GM21360 (cell line): ENCODE measurements at regions not wholly inside any gene's neighbourhood (a gene's known extent, or its start where the extent isn't known, plus 50 kb on each side); places are given as distances from the start of the nearest gene placed in this dataset.
"Not testable (repeated sequence)": the region's sequence is repeated elsewhere in the genome, so short reads cannot be mapped to it uniquely, and the experiment has no call there.

Experiments used
- ATAC-seq: cut with Tn5 transposase; IDR thresholded peaks from one replicate; pipeline ENCODE4 v1.9.1; 2021; ENCODE audit warnings: mild to moderate bottlenecking, moderate library complexity; ENCODE audit not compliant: unreplicated experiment

- ATAC-seq: no peak
Observed at GRCh38 chr12:89878950-89879349, 170.3 kb upstream of the ATP2B1 start.

DNA sequence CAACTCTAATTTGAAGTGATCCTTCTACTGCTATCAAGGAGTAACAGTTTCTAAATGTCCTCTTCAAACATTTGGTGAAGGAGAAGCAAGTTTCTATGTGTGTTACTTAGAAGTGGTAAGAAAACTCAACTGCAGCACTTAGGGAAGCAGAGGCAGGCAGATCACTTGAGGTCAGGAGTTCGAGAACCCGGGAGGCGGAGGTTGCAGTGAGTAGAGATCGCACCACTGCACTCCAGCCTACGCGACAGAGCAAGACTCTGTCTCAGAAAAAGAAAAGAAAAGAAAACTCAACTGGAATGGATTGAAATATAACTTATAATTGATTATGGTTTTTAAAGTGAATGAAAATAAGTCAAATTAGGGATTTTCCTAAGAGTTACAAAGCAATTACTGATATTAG, 169.7 kb upstream of the ATP2B1 start:
- no peak for ATAC-seq

DNA sequence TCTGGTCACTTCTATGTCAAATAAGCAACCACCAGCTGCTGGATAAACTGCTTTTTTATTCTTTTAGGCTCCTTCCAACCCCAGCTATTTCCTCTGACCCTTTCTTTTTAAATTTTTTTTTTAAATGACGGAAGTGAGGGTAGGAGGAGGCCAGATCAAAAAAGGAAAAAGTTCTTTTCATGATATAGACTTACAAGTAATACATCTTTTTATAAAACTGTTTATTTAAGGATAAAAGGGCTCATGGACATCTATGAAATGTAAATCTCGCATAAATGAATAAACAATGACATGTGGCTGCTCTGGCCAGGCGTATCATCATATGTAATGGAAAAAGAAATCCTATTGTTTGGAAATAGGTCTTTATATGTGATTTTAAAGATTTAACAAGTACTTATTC, 169.0 kb upstream of the ATP2B1 start:
- no peak for ATAC-seq

- ATAC-seq: no peak
Observed at GRCh38 chr12:89877136-89877535, 168.5 kb upstream of the ATP2B1 start.

GRCh38 chr12:89875809-89876208, 167.2 kb upstream of the ATP2B1 start:
- ATAC-seq: no peak

GRCh38 chr12:89875225-89875624, 166.6 kb upstream of the ATP2B1 start:
- ATAC-seq: no peak

DNA sequence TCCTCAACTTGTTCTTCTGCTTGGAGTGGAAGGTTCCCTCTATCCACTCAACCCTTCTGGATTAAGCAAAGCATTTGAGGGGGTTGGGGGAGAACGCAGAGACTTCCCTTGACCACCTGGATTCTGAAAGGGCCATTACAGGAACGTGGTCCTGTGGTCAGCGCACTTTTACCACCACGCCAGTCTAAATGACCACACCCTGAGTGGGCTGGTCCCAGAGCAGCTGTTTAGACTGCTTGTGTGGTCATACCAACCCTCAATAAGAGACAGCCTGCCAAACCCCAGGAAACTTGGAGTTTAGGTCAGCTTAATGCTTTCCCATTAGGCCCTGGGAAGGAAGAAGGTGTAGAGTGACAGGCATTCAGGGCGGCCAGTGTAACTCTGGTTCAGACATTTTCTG, 165.5 kb upstream of the ATP2B1 start:
- no peak for ATAC-seq

GRCh38 chr12:89873745-89874144, 165.1 kb upstream of the ATP2B1 start:
- ATAC-seq: no peak

- no peak for ATAC-seq
Observed at GRCh38 chr12:89872922-89873630, 164.4 kb upstream of the ATP2B1 start.

GRCh38 chr12:89870413-89871184, 162.0 kb upstream of the ATP2B1 start:
- ATAC-seq: no peak

DNA sequence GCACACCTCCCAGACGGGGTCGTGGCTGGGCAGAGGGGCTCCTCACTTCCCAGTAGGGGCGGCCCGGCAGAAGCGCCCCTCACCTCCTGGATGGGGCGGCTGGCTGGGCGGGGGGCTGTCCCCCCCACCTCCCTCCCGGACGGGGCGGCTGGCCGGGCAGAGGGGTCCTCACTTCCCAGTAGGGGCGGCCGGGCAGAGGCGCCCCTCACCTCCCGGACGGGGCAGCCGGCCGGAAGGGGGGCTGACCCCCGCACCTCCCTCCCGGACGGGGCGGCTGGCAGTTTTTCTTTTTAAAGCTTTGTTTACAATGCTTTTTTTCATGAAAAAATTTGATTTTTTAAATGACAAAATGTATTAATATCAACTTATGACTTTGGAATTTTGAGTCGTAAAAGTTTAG, 159.0 kb upstream of the ATP2B1 start:
- ATAC-seq: not testable (repeated sequence)

DNA sequence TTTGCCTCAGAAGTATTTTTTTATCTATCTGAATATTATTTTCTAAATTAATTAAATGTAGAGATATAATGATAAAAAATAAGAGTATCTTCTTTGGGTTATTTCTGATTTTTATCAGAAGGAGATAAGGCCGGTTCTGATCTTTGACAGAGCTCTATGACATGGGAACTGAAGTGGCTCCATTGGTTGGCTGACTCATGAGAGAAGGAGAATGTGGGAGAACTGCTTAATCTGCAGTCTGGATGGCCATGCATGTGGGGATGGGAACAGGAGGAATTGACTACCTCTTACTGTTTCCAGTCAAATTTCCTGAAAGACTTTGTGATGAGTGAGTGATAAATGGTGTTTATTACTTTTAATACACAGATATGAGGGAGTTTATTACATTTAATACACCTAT, 155.8 kb upstream of the ATP2B1 start:
- ATAC-seq: no peak

- ATAC-seq: no peak
Observed at GRCh38 chr12:89863968-89864367, 155.3 kb upstream of the ATP2B1 start.

DNA sequence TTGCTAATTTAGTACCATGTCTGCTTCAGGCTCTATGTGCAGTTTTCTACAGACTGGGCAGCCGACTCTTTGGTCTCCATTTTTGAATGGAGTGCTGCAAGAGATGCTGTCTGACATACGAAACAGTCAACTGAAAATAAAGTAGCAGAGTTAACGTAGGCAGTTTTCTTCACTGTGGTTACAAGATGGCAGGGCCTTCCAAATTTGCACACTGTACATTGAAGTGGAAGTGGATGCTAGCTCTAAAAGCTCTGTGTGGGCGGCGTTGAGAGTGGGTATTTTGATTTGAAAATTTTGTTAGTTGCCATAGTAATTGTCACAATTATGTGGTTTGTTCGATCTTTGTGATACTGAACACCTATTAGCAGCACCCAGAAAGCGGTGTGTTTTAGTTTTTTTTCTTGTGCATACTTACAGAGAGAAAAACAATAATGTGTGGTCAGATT, 154.9 kb upstream of the ATP2B1 start:
- peak; percentile 70 for ATAC-seq

- ATAC-seq: peak; percentile 52
Observed at GRCh38 chr12:89862511-89863445, 154.1 kb upstream of the ATP2B1 start.

GRCh38 chr12:89861086-89861485, 152.4 kb upstream of the ATP2B1 start:
- no peak for ATAC-seq

- no peak for ATAC-seq
Observed at GRCh38 chr12:89859508-89860220, 151.0 kb upstream of the ATP2B1 start.

GRCh38 chr12:89858718-89859117, 150.1 kb upstream of the ATP2B1 start:
- no peak for ATAC-seq

GRCh38 chr12:89857652-89858274, 149.1 kb upstream of the ATP2B1 start:
- no peak for ATAC-seq

- ATAC-seq: peak; percentile 93
Observed at GRCh38 chr12:89856431-89856830, 147.8 kb upstream of the ATP2B1 start.
